ENCODE measurements at regions not wholly inside any gene's neighbourhood (a gene's known extent, or its start where the extent isn't known, plus 50 kb on each side); places are given as distances from the start of the nearest gene placed in this dataset.
A peak's percentile ranks its signal among the peaks of the same experiment; 100 is the strongest.

DNA sequence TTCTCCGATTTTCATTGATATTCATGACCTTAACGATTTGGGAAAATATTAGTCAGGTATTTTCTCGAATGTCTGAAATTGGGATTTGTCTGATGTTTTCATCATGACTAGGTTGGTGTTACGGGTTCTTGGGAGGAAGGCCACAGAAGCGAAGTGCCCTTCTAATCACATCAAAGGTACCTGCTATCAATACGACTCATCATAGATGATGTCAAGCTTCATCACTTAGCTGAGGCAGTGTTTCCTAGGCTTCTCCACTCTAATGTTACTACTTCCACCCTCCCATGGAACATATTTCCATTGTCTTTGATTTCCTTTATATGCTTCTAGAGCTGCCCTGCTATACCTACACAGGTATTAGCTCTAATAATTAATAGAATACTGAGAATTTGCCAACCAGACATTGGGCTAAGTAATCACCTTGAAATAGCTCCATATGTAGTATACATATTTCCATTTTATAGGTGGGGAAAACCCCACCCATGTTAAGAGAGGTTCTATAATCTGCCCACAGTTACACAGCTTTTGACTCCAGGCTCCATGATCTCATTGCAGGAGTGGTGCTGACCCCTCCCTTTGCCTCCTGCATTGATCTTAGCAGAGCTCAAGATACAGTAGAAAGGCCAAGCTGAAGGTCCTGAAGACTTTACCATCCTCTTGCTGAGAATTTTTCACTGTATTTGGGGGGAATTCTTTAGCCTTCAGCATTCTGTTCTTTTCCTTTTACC lies 238.6 kb upstream of the ADAMTSL1 start:
- DNase-seq: no peak

DNA sequence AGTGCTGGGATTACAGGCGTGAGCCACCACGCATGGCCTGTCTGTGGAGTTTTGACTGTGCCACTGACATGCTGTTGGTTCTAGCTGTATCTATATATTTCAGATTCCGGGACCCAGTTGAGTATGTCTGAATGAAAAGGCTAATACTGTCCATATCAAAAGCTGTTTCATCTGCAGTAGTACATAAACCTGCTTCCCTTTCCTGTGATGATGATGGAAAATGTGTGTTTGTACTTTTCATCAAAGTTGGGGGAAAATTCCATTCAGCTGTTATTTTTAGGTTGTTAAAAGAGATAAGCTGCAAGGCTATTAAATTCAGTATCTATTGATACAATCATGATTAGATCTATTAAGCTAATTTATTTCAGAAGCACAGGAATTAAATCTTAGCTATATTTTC lies 237.6 kb upstream of the ADAMTSL1 start:
- DNase-seq: no peak

DNA sequence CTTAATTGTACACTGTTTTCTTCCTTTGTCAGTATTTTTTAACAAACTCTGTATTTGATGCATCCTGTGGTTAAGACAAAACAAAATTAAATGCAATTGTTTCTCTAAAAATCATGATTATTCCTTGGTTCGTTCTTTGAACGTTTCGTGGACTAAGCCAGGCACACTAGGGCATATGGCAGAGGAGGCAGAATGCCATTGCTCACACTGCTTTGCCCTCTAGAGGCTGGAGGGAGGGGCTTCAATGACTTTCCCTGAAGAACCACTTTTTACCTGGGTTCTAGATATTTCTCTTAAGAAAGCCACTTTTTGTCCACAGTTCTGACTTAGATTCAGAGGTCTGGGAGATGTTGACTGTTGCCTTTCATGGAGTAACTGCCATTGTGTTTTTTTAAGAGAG lies 236.2 kb upstream of the ADAMTSL1 start:
- no peak for DNase-seq

DNA sequence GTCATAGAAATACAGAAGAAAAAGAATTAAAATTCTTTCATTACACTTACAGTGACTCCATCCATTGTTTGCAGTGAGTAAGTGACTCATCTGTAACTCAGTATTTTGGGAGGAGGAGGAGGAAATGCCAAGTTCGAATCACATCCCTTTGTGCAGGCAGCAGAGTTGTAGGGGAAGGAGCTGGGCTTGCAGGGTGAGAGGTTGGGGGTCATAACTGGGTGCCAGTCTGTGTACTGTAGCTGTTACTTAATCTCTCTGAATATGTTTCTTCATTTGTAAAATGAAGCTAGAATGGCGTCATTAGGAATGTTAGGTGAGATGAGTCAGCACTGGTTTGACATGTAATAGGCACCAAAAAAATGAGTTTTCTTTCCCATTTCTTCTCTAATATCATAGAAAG lies 235.7 kb upstream of the ADAMTSL1 start:
- no peak for DNase-seq

DNA sequence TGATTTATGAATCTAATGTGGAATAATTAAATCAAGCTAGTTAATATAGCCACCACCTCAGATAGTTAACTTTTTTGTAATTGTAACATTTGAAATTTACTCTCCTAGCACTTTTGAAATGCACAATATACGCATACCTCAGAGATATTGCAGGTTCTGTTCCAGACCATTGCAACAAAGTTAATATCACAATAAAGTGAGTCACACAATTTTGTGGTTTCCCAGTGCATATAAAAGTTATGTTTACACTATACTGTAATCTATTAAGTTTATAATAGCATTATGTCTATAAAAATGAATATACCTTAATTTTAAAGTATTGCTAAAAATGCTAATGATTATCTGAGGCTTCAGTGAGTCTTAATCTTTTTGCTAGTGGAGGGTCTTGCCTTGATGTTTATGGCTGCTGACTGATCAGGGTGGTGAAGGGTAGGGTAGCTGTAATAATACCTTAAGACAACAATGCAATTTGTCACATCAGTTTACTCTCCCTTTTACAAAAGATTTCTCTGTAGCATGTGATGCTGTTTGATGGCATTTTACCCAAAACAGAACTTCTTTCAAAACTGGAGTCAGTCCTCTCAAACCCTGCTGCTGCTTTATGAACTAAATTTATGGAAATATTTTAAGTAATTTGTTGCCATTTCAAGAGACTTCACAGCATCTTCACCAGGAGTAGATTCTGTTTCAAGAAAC lies 235.1 kb upstream of the ADAMTSL1 start:
- no peak for DNase-seq

DNA sequence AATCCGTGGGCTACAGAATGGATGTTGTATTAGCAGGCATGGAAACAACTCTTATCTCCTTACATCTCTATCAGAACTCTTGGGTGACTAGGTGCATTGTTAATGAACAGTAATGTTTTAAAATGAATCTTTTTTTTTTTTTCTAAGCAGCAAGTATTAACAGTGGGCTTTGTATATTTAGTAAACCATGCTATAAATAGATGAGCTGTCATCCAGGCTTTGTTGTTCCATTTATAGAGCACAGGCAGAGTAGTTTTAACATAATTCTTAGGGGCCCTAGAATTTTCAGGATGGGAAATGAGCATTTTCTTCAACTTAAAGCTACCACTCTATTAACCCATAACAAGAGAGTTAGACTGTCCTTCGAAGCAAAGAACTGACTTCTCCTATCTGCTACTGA lies 233.7 kb upstream of the ADAMTSL1 start:
- DNase-seq: no peak

DNA sequence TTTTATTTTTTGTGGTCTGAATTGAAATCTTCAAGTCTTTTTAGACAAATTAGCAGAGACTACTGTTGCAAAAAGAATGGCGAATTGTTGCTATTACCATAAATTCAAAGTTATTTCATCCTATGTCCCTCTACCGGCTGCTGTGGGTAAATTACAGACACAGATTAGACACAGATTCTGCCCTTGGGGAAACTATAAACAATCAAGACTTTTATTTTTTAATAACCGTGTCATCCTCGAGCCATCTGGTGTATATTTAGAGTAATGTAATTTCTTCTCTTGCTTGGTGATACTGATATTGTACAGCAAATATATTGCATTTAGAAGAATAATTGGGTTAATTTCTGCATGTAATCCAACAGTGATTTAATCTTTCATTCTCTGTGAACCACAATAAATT lies 228.0 kb upstream of the ADAMTSL1 start:
- no peak for DNase-seq

DNA sequence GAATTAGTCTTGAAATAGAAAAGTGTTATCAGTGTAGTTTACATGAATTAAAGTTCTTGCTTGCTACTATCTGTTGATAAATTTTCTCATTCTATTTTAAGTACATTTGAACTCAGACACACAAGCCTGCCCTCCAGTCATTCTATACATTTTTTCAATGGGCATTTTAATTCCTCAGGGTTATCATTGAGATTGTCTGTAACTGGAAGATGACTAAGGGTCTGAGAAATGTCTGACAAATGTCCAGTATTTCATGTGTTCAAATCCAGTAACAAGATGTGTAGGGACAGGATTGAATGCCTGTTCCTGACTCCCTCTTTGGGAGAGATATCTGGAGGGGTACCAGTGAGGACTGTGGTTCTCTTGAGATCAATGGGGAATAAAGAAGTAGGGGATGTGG lies 223.9 kb upstream of the ADAMTSL1 start:
- no peak for DNase-seq

DNA sequence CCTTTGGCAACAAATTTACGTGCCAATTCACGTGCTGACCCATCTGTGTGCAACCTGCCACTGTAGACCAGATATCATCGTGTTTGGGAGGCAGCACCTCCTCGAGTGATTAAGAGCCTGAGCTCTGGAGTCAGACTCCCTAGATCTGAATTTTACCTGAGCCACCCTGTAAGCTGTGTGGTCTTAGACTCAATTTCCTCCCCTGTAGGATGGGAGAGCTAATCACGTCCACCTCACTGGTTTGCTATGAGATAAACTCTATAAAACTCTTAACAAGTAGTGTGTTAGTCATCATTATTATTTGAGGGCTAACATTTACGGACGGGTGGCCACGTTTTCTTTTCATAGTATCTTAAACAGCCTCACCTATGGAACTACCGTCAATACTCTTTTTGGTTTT lies 220.0 kb upstream of the ADAMTSL1 start:
- no peak for DNase-seq

DNA sequence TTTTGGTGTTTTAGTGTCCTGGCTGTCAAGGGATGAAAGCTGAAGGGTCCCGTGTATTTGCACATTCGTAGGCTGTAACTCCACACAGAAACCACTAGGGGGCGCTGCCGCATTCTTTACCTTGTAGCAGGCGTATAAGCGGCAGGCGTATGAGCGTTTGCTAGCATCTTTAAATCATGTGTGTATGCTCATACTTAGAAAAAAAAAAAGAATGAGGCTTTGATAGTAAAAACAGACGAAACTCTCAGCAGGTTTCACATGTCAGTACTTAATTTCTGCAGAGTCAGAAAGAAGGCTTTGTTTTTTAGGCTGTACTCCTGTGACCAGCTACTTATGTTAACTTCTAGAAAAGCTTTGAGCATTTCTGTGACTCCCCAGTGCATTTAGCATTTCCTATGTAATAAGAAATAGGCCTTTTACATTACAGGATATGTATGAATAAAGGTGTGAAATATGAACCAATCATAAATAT lies 218.8 kb upstream of the ADAMTSL1 start:
- peak; percentile 86 for DNase-seq

DNA sequence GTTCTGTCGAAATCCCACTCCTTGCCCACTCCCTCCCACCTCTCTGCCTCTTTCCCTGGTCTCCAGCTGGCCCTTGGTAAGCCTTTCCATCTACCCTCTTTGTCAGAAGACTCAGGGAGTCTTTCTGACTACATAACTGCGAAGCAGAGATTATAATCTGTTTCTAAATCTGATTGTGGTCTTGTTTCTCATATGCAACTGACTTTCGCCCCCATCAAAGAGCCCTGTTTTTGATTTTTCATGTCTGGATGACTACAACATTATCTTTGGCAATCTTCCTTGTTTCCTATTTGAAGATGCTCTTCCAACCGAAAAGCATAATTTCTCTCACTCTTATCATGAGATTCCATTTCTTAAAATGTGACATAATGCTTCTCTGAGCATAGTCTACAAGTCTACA lies 218.2 kb upstream of the ADAMTSL1 start:
- DNase-seq: peak; percentile 1

DNA sequence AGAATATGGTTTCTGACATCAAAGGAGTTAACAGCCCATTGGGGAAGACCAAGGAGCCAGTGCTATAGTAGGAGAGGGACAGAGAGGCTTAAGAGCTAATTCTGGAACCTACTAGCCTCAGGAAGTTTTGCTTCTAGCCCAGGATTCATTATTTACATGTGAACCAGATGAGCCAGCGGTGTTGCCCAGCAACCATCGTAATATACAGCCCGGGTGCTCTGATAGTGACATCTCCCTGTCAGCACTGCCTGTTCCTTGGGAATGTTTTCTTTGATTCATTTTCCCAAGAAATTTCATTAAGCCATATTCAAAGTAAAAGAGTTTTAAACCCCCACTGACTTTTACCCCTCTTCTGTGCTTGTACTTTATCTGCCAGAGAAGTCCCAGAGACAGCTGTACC lies 217.4 kb upstream of the ADAMTSL1 start:
- peak; percentile 40 for DNase-seq

DNA sequence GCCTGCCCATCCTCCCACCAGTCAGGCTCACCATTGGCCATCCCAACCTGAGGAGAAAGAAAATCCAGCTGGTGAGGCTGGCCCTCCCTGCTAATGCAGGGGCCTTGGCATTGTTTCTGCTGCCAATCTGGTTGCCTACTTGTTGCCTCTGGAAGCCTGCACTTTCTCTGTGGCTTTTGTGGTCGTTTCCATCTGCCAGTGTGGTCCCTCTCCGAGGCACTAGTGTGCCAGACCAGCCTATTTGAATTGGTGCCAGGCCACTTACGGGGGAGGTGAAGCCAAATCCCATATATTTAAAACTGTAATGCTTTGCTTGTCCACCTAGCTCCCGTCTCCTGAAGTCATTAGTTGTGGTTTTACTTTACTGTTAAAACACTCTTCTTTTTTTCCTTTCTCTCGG lies 213.4 kb upstream of the ADAMTSL1 start:
- peak; percentile 27 for DNase-seq

DNA sequence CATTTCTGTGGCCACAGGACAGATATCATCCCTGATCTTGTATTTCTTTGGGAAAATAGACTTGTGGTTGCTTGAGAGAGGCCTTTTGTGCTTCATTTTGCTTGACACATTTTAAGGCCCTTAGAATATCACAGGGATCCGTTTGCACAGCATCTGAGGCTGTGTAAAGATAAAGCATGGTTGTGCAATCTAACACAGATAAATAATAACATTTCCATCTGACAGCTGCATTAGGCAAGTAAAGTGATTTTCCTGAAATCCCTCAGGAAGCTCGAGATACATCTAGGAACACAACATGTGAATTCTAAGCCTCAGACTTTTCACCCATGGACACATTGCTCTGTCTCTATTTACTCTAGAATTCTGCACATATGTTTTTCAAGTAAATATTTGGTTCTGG lies 212.8 kb upstream of the ADAMTSL1 start:
- no peak for DNase-seq

DNA sequence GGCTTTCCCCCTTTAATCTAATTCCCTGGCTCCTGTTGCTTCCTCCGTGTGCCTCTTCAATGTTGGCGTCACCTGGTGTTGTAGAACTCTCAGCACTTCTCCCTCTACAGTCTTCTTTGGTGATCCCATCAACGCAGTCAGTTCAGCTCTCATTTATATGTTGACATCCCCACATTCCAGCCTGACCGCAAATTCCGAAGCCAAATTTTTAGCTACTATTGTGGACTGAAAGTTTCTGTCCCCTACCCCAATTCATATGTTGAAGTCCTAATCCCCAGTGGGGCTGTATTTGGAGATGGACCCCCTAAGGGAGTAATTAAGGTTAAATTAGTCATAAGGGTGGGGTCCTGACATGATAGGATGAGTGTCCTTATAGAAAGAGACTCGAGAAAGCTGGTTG lies 210.6 kb upstream of the ADAMTSL1 start:
- no peak for DNase-seq

DNA sequence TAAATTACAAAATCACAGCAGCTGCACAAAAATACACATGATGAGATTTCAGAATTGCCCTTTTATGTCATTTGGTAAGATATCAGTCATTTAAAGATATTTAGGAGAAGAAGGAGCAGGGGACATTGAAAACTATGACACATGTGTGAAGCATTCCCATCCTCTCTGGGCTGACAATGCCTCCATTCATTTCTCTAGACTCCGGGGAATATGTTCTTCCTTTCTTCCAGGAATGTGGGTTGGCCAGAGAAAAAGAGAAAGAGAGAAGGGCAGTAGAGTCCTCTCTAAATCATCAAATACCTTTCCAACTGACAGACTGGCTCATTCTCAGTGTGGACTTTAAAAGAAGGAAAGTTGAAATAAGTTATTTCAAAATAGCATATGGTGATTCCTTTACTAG lies 205.6 kb upstream of the ADAMTSL1 start:
- DNase-seq: no peak

DNA sequence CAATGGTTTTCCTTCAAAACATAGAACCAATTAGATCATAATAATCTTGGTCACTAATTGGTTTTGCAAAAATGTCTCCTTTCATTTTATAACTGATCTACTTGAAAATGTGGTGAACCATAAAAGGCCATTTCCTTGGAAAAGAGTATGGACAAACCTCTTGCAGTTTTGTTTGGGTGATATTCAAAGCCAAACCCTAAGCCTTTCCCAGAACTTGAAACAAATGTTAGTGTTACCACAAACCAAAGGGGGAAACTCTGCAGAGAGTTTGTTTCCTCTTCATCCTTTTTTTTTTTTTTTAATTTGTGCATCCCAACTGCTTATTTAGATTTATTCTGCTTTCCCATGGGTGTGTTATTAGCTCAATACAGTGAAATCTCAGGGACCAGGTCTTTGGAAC lies 204.4 kb upstream of the ADAMTSL1 start:
- DNase-seq: no peak

DNA sequence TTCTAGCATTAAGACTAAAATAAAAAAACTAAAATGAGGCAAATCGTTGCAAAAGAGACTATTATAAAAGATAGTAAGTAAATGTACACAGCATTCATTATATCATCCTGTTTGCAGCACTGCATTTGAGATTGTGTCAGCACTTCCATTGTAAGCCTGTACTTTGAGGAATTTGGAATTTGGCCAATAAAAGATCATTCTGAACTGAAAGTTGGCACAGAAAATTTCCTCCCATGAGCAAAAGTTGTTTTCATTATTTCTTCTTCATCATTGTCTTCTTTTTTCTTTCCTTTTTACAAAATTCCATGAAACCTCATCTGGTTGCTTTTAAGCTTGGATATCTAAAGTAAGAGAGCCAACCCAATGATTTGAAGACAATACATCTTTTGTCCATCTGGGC lies 199.3 kb upstream of the ADAMTSL1 start:
- DNase-seq: no peak

DNA sequence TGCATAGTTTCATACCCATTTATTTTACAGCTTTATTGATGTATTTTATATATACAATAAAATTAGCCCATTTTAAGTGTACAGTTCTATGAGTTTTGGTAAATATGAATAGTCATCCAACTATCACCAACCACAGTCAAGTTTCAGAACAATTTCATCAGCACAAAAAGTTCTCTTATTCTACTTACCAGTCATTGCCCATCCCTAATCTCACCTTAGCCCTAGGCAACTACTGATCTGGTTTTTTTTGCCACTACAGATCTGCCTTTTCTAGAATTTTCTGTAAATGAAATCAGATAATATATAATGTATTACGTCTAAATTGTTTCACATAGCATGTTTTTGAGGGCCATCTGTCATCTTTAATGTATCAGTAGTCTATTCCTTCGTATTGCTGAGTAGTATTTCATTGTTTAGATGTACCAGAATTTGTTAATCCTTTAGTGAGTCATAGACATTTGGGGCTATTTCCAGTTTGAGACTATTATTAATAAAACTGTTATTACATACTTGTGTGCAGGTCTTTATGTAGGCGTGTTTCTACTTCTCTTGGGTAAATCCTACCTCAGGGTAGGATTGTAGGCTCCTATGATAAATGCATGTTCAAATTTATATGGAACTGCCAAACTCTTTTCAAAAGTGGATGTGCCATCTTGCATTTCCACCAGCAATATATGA lies 198.5 kb upstream of the ADAMTSL1 start:
- DNase-seq: no peak

DNA sequence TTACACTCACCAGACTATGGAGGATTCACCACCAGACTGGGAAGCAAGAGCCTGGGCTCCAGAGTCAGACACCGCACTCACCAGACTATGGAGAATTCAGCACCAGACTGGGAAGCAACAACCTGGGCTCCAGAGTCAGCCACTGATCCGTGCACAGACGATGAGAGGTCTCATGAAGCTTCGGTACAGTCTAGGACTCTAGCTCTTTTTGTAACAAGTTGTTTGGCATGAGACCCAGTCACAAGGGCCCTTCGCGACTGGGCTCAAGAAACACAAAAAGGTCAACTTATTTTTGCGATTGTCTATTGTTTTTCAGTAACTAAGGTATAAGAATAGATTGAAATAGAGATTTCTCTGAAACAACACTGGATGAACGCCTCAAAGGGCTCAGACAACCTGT lies 192.7 kb upstream of the ADAMTSL1 start:
- no peak for DNase-seq

DNA sequence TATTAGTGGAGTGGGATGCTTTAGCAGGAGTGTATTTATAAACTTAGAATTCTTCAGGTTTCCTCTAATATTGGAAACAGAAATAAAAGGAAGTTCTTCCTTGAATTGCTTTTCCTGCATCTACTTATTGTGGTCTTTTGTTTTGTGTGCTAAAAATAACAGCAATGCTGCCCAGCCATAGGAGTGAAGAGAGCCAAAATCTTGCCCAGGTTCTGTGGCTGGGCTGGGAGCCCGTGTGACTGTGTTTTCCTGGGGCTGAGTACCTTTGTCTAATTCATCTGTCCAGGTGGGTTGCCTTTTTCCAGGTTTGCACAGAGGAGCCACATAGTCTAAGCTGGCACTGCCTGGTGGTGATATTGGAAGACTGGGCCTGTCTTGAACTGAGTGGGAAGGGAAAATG lies 179.7 kb upstream of the ADAMTSL1 start:
- no peak for DNase-seq

DNA sequence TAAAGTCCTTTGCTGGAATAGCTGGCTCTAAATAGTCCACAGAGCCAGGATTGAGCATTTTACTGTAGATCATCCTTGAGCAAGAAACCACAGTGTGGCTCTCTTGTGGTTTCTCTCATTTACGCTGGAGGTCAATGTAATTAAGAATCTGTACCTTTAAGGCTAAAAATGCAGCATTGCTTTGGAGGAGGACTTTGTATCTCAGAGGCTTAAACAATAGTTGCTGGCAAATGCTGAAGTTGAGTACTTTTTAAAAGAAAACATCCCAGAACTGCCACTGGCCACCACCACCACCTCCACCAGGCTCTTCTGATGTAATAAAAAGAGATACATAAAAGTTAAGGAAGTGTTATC lies 177.3 kb upstream of the ADAMTSL1 start:
- DNase-seq: no peak

DNA sequence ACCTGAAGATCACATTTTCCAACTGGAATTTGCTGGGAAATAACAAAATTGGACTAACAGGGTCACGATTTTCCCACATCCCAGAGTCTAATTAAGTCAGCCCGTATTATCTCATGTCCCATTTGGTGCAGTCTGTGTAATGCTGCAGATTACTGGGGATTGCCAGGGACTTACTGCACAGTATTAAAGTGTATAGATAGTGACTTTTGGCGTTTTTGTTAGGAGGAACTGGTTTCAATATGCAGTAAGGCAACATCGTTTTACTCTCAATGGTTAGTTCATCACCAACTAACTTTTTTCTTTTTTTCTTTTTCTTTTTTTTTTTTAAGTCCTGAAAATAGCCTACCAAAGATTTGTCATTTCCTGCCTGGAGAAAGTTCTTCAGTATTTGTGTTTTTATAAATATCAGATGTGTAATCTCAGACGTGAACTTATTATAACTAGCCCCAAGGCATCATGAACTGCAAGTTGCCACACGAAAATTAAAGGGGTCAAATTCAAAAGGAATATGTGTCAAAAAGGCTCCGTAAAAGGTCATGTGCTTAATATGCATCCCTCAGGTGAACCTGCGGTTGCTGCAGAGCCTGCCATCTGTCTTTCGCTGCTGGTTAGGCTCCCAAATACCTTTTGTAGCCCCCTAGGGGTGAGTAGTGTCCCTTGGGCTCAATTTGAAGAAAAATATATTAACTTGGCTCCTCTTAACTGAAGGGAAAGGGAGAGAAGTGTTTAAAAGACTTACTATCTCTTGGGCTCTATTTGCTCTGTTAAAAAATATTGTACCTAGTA lies 176.7 kb upstream of the ADAMTSL1 start:
- peak; percentile 70 for DNase-seq

DNA sequence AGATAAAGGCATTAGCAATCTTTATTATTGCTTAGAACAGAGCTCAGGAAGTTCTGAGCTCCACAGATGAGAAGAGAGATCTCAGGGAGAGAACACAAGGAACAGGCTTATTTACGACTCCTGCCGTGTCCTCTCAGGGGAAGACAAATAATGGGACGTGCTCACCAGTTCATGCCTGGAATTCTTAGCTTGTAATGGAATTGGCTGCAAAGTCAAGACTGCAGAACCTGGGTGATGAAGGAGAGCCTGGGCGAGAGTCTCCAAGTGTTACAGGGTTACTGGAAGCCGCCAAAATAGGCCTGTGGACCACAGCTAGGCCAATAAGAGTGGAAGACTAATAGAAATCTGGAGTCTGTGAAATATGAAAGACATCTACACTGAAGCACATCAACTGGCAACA lies 174.5 kb upstream of the ADAMTSL1 start:
- DNase-seq: no peak
